Inferior parietal cortex (tissue), 1 donor: ENCODE measurements at regions not wholly inside any gene's neighbourhood (a gene's known extent, or its start where the extent isn't known, plus 50 kb on each side); places are given as distances from the start of the nearest gene placed in this dataset.
A peak's percentile ranks its signal among the peaks of the same experiment; 100 is the strongest.
"Not testable (repeated sequence)": the region's sequence is repeated elsewhere in the genome, so short reads cannot be mapped to it uniquely, and the experiment has no call there.

Experiments
- DNase-seq: peaks from one replicate; pipeline ENCODE4 v3.0.0-alpha.2; 2016; ENCODE audit errors: extremely low spot score

DNA sequence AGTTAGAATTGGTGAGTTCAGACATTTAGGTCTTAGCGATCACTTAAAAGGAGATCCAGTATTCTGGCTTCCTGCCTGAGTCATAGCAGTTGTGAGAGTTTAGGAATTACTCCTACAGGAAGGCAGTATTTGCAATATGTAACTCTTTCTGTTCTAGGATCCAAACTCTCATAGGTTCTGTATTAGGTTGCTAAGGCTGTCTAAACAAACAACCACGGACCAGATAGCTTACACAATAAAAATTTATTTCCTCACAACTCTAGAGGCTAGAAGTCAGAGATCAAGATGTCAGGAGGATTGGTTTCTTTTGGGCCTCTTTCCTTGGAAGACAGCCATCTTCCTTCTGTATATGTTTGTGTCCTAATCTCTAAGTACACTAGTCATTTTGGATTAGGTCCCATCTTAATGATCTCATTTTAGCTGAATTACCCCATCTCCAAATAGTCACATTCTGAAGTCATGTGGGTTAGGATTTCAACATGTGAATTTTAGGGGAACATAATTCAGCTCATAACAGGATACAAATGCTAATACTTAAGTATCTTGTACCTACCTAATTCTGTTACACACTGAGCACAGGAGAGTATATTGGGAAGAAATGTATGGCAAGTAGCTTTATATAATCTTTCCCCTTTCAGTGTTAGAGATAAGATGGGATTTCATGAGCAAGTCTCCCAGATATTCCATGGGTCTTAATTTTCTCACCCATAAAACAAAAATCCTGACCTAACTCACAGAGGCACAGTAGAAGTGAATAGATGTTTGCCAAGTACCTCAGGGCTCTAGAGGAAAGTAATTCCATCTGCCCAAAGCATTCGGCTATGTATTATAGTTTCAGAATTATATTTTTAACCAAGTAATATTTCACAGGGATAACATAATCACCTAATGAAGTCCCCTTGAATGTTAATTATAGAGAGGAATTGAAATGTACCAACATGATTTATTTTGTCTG is 144.4 kb downstream of the PTBP2 start:
- no peak for DNase-seq

DNA sequence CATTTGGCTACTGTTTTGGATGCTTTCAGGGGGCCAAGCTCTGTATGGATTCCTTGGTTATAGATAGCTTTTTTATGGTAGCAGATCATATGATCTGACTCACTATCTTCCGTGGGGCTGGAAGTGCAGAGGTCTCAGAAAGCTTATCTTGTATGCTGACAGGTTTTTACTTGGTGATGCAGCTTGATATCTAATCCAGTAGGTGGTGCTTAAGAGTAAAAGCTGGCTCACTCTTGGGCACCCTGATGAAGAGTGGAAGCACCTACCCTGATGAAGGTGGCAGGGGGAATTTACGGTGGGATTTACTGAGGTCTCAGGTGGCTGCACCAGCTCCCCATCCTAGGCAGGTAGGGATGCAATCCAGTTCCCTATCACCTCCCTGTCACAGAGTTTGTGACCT is 151.2 kb downstream of the PTBP2 start:
- DNase-seq, result no peak

DNA sequence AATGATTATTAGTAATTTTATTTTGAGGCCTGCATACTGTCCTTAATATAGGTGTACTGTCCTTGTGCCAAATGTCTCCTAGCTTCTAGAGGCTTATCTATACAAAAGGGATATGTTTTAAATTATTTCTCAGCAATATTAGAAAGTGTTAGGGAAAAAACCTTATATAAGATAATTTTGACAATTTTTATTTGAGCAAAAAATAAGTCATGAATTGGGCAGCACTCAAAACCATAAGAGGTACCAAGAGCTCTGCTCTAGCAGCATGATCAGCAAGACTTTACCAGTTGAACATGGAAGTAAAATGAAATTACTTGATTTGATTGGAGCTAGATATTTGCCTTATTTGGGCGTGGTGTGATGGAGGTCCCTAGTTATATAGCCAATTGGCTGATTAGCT is 157.1 kb downstream of the PTBP2 start:
- no peak for DNase-seq

DNA sequence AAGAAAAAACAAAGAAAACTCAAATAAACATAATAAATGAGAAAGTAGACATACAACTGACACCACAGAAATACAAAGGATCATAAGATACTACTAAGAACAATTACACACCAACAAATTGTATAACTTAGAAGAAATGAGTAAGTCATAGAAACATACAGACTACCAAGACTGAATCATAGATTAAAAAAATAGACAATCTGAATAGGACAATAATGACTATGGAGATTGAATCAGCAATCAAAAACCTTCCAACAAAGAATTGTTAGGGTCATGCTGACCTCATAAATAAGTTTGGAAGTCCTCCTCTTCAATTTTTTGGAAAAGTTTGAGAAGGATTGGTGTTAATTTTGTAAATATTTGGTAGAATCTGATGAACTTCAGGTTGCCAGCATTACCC is 159.0 kb downstream of the PTBP2 start:
- no peak for DNase-seq

DNA sequence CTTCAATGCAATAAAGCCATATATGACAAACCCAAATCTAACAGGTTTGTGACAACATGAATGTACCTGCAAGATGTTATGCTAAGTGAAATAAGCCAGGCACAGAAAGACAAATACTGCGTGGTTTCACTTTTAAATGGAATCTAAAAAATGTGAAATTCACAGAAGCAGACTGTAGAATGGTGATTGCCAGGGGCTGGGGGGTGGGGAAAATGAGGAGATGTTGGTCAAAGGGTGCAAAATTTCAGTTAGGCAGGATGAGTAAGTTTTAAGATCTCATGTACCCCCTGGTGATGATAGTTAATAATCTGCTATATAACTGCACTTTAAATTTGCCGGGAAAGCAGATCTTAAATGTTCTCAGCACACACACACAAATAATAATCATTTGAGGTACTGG is 160.5 kb downstream of the PTBP2 start:
- no peak for DNase-seq

DNA sequence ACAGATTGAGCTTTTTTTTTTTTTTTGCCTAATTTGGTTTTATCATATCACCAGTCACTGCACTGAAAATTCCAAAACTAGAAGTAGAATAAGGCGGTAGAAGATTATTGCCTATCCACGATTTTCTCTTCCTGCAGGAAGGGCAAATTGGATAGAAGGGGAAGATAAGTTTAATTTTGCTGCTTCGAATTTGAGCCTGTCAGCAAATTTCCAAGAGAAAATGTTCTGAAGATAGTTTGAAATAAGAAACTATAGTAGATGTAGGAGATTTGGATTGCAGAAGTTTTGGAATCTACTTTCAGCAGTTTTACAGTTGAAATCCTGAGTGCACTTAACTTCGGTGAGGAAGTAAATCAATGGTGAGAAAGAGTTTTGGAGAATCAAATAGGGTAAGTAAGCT is 164.9 kb downstream of the PTBP2 start:
- DNase-seq, result no peak

DNA sequence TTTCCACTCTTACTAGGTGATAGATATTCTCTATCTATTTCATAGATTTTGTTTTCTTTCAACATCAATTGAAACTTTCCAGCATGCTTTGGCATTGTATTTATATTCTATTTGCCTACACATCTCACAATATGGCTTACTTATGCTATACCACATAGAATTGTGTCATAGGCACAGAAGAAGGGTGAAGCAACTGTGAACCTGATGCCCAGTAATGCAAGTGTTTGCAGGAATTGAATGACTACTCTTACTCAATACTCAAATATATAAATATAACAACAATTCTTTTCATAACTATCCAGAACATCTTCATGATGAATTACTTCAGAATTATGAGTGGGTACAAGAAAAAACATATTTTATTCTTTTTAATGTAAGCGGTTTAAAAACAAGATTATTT is 165.9 kb downstream of the PTBP2 start:
- no peak for DNase-seq

DNA sequence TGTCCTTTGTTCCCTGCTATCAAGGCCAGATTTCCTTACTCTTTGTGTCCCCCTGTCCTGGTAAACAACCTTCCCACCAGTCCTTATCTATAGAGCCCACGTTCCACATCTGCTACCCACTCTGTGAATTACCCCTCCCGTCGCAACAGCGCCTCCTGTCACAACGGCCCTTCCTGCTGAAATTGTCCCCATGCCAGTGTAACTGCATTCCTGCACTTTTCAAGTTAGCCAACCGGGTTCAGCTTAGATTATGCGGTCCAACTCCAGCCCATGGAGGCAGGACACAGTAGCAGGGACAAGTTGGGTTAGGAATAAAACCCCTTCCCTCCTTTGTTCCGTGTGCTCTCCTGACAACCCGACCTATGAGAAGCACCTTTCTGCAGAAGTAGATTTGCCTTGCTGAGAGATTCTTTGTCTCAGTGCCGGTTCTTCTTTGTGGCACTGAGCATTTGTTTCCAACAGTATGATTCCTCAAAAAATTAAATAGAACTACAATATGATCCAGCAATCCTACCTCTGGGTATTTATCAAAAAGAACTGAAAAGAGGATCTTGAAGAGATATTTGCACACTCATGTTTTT is 180.3 kb downstream of the PTBP2 start:
- DNase-seq, result no peak

DNA sequence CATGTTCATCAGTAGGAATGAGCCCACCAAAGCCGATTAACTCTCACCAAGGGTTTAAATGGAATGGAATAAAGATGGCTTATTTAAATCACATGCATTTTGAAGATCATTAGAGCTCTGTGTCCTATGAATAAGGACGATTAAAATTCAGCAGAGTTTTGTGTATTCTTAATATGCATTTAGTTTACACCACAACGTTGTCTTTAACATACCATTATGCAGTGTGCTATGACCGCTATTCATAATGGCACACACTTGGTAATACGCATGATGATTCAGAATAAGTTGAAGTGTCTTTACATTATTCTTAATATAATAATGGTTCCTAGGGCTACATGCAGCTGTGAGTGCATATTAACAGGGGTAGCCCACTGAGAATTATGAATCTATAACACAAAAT is 190.7 kb downstream of the PTBP2 start:
- DNase-seq, result no peak

DNA sequence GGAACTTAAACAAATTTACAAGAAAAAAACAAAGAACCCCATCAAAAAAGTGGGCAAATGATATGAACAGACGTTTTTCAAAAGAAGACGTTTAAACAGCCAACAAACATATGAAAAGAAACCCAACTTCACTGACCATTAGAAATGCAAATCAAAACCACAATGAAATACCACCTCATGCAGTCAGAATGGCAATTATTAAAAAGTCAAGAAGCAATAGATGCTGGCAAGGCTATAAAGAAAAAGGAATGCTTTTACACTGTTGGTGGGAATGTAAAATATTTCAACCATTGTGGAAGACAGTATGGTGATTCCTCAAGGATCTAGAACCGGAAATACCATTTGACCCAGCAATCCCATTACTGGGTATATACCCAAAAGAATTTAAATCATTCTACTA is 194.1 kb downstream of the PTBP2 start:
- DNase-seq, result not testable (repeated sequence)

DNA sequence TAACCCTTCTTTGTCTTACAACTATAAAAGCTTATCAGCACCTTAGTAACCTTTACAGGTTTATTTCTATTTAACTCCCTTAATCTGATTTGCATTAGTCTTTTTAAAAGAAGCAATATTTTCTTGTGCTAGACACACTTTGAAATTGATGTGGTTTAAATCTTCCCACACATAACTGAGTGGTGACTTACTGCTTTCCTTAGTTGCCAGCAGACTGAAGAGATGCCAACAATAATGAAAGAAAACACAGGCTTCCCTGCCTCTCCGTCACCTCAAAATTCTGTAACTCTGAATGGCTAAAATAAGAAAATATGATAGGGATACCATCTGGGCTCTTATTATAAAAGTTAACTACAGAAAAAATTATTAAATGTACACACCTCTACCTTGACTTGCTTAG is 196.8 kb downstream of the PTBP2 start:
- DNase-seq, result no peak

DNA sequence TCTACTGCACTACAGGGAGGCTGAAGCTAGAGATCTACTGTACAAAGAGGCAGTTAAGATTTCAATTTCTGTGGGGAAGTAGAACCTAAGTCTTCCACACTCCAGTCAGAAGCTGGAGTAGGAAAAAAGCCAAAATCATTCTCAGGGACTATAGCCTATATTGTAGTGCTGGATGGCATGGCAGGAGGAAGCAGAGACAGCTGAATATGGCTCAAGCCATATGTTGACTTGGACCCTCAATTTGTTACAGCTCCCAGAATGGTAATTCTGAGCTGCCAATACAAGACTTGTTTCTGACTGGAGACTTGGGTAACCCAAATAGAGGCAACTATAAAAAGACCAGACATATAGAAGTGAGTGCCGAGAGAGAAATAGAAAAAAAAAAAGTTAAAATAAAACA is 200.6 kb downstream of the PTBP2 start:
- DNase-seq, result no peak

DNA sequence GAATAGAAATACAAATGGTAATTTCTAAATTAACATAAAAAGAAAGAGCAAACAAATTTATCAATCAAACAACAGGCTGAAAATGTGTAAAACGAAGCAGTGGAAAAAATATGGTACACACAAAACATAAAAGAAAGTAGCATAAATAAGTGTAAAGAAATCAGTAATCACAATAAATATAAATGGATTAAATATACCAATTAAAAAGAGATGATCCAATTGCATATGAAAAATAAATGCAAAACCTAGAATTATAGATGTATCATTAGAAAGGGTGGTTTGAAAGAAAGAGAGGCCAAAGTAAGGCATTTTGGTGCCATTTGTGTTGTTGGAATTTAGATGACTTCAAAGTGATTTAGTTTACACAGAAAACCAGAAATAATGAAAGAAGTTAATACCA is 202.2 kb downstream of the PTBP2 start:
- DNase-seq, result no peak

DNA sequence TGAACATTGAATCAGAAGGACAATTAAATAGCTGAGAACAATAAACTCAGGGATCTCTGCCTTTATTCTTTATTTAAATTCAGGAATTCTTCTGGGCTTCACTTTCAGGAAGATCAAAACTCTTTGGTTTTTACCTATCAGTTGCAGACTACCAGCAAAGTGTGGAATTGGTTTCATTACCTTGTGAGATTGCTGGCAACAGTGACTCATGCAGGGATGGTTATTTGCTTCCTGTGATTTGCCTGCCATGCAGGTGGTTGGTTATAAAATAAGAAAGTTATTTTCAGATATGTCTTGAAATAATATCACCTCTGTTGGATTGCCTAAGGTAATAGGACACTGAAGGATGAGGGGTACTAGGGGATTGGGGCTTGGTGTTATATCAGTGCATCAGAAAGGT is 204.6 kb downstream of the PTBP2 start:
- DNase-seq, result no peak

DNA sequence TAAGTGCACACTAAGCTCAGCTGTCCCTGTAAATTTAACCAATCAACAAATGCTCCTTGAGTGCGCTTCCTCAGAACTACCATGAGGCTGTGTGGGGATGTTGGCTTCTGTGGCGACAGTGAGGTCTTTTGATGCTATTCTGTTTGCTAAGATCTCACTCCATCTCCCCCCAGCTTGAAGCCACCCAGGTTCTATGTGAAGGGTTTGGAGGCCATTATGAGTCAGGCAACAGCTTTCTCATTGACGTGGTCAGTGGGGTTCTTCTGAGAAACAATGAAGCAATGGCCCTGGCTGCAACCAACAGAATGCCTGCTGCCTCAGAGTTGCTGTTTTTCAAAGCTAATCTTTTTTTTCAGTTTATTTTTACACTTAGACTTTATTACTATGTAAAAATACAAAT is 205.5 kb downstream of the PTBP2 start:
- no peak for DNase-seq

DNA sequence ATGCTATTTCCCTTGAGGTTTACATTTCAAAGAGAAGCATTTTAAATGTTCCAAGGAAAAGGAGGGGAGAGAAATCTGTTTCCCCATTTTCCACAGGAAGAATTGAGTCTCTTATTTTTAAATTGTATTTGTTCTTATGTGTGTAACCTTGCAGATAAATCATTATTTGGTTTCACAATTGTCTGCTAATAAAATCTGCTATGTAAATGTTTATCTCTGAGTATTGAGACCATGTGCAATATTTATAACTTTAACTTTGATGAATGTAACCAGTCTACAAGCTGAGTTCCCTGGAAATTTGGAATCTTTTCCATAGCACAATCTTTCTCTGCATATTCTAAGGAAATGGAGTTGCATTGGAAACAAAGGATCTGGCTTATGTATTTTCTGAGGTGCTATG is 209.6 kb downstream of the PTBP2 start:
- DNase-seq, result no peak

DNA sequence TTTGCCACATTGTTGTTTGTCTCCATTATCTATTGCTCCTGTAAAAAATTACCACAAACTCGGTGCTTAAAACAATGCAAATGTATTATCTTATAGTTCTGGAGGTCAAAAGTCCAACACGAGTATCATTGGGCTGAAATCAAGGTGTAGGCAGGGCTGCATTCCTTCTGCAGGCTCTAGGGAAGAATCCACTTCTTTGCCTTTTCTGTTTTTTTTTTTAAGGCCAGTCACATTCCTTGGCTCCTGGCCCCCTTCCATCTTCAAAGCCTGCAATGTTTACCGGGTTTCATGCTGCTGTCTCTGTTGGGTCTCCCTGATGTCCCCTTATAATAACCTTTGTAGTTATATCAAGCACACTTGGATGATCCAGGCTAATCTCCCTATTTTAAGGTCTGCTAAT is 212.7 kb downstream of the PTBP2 start:
- no peak for DNase-seq

DNA sequence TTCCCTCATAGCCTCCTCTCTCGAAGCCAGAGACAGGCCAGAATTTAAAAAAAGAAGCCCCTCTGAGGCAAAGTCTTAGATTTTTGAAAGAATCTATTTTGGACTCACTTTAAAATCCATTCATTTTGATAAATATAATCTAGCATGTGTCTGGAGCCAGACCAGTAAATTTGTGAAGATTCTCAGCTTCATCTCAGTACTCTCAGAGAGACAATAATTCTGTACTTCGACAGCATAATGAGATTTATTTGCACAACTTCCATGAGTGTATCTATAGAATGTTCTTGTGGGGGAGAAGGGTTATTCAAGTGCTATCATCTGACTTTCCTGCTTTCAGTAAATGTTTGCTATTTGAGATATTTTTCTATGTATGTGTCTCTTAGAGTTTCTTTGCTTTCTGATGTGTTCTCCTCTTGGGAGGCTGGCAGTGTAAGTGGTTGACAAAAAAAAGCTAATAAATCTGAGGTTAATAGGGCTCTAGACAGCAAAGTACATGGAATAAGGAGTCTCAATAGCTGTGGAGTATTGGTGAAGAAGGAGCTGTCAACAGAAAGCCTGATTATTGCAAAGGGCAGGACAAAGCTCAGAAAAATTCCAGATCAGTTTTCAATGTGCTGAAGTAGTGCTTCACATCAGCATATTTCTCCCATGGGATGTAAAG is 223.0 kb downstream of the PTBP2 start:
- no peak for DNase-seq

DNA sequence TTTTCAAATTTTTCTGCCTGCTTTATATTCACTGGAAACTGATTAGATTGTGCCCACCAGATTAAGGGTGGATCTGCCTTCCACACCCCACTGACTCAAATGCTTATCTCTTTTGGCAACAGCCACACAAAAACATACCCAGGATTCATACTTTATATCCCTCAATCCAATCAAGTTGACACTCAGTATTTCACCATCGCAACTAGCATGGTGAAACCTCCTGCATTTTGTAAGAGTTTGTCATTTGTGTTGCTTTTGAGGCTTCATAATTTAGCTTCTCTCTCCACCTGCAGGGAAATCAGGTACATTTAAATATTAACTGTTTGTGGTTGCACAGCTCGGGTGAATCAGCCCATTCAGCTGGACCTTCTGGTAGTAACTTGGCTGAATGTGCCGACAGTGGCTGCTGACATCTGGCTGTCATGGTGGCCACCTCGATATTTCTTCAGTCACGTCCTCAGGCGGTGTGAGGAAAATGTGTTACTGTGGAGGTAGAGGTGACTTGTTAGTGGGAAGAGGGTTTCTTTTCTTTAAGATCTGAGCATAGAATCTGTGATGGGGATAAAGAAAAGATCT is 224.0 kb downstream of the PTBP2 start:
- no peak for DNase-seq

DNA sequence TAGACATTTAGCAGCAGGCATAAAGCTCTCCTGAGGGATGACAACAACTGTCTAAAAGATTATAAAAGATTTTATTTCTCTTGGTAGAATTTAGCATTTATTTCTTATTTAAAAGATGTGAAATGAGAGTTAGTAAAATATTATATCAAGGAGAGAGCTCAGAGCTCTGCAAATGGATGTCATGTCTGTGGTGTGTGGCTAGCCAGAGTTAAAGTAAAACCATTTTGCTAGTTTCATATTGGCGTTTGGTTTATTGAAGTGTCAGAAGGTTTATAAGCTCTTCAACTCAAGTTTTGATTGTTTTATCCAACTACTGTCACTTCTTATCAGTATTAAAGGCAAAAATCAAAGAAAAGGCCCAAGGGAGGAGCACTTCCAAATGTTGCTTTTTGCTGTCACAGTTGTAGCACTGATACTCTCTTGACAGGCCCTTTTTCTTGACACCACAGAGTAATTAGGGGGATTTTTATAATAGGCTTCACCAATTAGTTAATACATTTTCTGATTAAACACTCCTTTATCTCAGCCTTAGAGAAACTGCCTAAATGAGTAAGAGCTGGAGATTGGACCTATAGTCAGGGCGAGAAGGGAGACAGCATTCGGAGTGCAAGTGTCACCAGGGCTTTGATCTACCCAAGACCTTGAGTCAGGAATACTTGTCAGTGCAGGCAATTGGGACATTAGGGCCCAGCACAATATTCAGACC is 233.9 kb downstream of the PTBP2 start:
- no peak for DNase-seq

DNA sequence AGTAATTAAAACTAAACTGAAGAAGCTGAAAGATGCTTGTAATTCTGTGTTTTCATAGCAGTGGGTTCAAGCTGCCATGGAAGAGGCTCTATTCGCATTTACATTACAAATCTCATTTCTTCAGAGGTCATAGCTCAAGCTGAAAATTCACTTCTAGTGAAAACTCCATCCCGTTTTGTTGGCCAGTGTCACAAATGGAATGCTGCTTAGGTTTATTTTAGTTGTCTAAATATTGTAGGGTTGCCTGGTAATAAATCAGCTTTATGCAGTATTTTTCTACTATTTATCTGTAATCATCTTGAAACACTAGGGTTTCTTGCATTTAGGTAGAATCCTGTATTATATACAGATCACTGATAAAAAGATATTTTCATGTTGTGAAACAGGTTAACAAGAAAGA is 240.6 kb downstream of the PTBP2 start:
- peak; percentile 25 for DNase-seq

DNA sequence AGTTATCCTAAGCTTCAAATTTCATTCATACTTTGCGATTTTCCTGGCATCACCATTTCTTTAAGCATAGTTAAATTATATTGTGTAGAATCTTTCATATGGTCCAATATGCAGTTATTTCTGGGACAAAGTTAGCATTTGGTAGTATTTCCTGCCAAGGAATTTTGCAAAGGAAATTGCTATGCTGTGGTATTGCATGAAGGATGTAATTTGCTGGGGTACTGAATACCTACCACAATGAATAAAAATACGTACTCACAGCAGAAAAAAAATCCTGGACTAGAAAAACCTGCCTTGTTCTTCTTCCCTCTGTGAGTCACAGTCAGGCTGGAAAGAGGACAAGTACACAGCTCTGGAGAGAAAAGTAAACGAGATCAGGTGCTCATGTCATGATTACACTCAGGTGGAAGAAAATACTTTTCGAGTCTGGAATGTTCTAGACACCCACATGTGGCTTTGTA is 241.2 kb downstream of the PTBP2 start:
- no peak for DNase-seq
